Inferior parietal cortex (tissue), 1 donor: ENCODE measurements at regions not wholly inside any gene's neighbourhood (a gene's known extent, or its start where the extent isn't known, plus 50 kb on each side); places are given as distances from the start of the nearest gene placed in this dataset.

Experiments
- DNase-seq: peaks from one replicate; pipeline ENCODE4 v3.0.0-alpha.2; 2016; ENCODE audit errors: extremely low spot score

DNA sequence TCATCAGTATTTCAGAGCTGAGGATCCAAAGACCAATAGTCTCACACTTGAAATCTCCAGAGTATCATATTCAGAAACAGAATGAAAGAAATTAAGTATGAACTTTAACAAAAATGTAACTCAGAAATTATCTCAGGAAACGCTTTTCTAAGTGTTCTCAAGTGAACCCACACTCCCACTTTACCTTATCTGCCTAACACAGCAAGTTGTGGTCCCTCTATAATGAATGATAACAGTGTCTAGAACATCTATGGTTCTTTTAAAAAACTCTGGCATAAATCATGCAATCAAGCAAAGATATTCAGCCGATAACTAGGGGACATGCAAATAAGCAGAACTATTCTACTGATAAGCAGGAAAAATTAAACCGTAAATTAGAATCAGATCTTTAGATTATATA, 1574.2 kb downstream of the PLA2G4A start:
- DNase-seq = no peak

- no peak for DNase-seq
Measured at GRCh38 chr1:188406636-188407035, 1577.9 kb downstream of the PLA2G4A start.

DNA sequence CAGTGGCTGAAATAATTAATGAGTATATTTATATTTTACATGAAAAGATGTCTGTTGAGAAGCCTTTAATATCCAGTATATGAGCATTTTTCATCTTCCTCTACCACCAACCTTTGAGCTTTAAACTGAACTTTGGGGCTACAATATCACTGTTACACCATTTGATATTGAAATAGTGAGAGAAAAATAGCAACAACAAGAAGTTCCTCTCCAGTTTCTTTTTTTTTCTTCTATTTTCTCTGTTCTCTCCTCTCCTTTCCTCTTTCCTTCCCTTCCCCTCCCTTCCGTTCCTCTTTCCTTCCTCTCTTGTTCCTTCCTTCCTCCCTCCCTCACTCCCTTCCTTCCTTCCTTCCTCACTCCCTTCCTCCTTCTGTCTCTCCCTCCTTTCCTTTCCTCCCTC, 1591.4 kb downstream of the PLA2G4A start:
- no peak for DNase-seq

- no peak for DNase-seq
Measured at GRCh38 chr1:188423073-188423472, 1594.3 kb downstream of the PLA2G4A start.

- DNase-seq = no peak
Measured at GRCh38 chr1:188424176-188424575, 1595.4 kb downstream of the PLA2G4A start.

- DNase-seq = no peak
Measured at GRCh38 chr1:188425687-188426086, 1596.9 kb downstream of the PLA2G4A start.

DNA sequence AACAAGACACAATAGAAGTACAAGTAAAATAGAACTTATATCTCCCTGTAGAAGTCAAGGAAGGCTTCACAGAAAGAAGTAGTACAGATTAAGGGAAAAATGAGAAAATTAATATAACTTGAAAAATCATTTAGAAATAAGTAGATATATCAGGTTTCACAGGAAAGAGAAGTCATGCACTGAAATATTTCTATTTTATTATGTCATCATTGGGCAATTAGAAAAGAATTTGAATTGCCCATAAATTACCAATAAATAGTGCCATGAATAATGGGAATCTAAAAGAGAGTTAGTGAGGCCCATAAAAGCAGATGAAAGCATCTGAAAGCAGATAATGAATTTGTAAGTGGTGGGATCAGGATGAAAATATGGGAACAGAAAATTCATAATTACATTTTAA, 1597.8 kb downstream of the PLA2G4A start:
- no peak for DNase-seq

GRCh38 chr1:188427642-188428041, 1598.9 kb downstream of the PLA2G4A start:
- no peak for DNase-seq

DNA sequence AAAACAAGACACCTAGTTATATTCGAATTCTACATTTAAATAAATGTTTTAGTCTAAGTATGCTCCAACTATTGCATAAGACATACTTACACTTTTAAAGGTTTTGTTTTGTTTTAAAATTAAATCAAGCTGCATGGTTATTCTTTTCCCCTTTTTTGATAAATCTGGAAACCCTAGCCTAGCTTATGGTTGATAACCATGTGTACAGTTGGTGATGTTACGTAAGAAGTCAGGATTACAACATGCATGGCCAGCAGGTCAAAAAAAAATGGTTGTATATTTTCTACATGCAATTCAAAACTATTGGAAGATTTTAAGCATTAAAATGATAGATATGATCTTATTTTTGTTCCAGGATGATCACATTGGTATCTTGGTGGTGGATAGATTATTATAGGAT, 1600.6 kb downstream of the PLA2G4A start:
- no peak for DNase-seq

DNA sequence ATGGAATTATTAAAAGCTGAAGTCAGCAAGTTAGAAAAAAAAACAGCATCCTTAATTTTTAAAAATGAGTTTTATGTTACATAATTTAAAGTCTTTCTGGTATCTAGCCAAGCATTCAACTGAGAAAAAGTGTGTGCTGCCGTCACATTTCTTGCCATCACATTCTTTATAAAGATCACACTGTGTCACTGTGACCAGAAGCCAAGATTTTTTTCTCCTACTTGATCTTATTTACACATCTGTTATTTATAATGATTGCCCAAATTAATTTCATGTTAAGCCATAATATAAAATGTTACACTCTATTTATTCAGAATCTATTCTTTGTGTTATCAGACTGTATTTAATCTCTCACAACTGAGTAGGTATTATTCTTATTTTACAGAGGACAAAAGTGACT, 1603.7 kb downstream of the PLA2G4A start:
- DNase-seq = no peak

- no peak for DNase-seq
Measured at GRCh38 chr1:188433425-188433824, 1604.7 kb downstream of the PLA2G4A start.

GRCh38 chr1:188444526-188444925, 1615.8 kb downstream of the PLA2G4A start:
- no peak for DNase-seq

GRCh38 chr1:188462837-188463236, 1634.1 kb downstream of the PLA2G4A start:
- DNase-seq = no peak

DNA sequence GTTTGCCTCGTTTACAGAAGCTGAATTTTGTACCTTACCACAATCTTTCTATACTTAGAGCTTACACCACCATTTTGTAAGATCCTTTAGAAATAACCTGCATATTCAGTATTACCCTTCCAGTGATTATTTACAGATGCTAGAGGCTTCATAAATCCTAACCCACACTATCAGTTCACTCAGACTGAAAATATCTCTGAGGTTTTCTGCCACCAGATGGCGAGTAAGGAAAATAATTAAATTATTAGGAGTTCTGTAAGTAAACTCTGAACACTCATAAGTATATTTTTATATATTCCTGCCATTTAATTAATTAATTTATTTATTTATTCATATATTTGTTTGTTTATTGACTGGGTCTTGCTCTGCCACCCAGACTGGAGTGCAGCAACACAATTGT, 1635.2 kb downstream of the PLA2G4A start:
- DNase-seq = no peak

GRCh38 chr1:188466539-188466938, 1637.8 kb downstream of the PLA2G4A start:
- DNase-seq = no peak

DNA sequence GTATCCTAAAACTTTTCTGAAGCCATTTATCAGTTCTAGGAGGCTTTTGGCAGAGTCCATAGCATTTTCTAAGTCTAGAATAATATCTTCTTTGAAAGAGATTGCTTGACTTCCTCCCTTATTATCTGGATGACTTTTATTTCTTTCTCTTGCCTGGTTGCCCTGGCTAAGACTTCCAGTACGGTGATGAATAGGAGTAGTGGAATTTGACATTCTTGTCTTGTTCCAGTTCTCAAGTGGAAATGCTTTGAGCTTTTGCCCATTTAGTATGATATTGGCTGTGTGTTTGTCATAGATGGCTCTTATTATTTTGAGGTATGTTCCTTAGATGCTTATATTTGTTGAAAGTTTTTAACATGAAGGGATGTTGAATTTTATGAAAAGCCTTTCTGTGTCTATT, 1647.9 kb downstream of the PLA2G4A start:
- no peak for DNase-seq

DNA sequence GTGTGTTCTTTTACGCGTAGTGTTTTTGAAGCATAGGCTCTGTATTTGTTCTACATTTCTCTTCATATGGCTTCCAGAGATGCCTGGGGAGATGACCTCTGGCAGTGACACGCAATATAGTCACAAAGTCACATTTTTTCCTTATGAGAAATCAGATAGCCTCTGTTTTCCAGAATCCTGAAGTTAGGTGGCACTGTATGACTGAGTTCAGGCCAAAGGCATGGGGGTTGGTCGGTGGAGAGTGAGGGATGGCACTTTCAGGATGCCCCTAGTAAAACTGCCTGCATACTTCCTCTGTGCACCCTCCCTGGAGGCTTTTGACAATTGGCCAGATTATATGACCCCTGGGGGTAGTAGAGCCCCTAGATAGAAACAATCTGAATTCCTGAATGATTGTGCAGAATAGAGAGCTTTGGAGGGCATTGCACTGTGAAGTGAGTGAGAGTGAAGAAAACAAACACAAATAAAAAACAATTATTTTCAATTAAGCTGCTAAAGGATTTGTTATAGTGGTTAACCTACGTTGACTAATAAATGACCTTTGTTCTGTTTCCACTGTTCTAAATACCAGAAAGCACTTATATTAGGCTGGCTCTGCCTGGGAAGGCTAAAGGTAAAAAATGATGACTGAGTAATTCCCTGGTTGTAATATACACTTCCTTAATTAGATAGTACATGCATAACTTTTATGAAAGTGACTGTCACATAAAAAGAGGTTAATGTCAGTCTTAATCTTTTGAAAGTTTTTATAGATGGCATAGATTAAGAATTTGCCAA, 1660.8 kb downstream of the PLA2G4A start:
- no peak for DNase-seq

DNA sequence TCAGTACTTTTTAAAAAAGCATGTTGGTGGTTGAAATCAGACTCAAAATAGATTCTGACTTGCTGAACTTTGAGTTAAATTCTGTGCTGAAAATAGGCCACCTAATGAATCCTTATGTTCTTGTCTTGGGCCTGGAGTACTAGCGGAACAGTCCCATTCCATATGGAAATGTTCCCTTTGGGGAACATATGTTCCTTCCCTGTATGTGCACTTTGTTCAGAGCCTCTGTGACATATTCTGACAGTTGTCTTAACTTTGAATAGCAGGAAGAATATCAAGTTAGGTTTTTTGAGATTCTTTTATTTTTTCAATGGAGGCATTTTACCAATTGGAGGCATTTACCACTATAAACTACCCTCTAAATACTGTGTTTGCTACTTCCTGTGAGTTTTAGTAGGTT, 1667.8 kb downstream of the PLA2G4A start:
- DNase-seq = no peak

GRCh38 chr1:188497020-188497419, 1668.3 kb downstream of the PLA2G4A start:
- no peak for DNase-seq

DNA sequence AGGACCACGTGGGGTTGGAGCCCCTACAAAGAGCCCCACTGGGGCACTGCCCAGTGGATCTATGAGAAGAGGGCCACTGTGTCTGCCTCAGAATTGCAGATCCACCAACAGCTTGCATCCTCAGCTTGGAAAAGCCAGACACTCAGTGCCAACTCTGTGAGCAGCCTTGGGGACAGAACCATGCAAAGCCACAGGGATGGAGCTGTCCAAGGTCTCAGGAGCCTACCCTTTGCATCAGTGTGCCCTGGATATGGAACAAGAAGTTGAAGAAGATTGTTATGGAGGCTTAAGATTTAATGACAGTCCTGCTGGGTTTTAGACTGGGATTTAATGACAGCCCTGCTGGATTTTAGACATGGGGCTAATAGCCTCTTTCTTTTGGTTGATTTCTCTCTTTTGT, 1670.9 kb downstream of the PLA2G4A start:
- DNase-seq = no peak

GRCh38 chr1:188514917-188515316, 1686.2 kb downstream of the PLA2G4A start:
- DNase-seq = no peak

DNA sequence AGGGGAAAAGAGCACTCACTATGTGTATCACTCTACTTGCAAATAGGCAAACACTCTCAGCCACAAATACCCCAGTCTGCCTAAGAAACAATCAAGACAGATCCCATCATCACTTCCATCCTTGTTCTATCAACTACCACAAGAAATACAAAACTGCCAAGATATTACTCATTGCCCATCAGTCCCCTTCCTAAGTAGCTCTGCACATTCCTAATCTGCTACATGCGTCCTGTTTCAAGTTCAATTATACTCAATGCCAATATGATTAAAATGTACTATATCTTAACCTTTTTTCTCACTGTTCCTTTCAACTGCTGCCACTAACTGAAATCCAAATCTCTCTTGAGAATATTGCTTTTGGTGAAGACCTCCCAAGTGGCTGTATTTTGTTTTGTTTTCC, 1688.4 kb downstream of the PLA2G4A start:
- DNase-seq = no peak

DNA sequence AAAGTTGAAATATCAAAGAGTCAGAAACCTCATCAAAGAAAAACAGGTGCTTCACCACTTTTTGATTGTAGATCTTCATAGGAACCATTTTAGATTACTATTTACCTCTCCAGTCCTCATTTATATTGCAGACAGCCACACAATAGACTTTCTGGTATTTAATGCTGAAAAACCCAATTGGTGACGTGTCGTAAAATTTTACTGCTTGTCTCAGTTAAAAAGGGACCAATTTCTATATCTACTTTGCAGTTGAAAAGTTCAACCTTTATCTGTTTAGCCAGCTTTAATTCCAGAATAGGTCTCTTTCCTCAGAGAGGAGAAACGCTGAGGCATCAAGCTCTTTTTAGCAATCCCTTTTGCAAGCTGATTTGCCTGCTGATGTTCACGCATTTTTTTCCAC, 1722.4 kb downstream of the PLA2G4A start:
- DNase-seq = no peak

GRCh38 chr1:188557053-188557452, 1728.3 kb downstream of the PLA2G4A start:
- DNase-seq = no peak
